MCF 10A (cell line): ENCODE measurements at regions not wholly inside any gene's neighbourhood (a gene's known extent, or its start where the extent isn't known, plus 50 kb on each side); places are given as distances from the start of the nearest gene placed in this dataset.

Source experiments
- BruUV-seq: library from RNA; stranded (reverse); fragments of 400-500 nt; replicated peaks from 2 replicates; lab custom pipeline; 2021; lab: Mats Ljungman, UMichigan
- CTCF ChIA-PET: fragments of 300-600 bp; sonication (Branson Sonifier 250); formaldehyde crosslinking; extraction: SDS; loops from one replicate; lab custom pipeline; 2021; ENCODE audit warnings: antibody characterized with exemption, inconsistent platforms; lab: Yijun Ruan, JAX
- POLR2A ChIA-PET: fragments of 300-600, 350-650 bp; sonication (Branson Sonifier 250); formaldehyde crosslinking; extraction: SDS; loops from one replicate; lab custom pipeline; 2020; ENCODE audit warnings: antibody characterized with exemption, inconsistent platforms; lab: Yijun Ruan, JAX
- DNase-seq: peaks from one replicate; pipeline ENCODE4 v3.0.0-alpha.2; 2018; ENCODE audit not compliant: unreplicated experiment
- H3K27ac Mint-ChIP-seq: one replicate; pipeline ENCODE4 v1.8.0; 2022; ENCODE audit warnings: mild to moderate bottlenecking, low read depth, mixed read lengths; ENCODE audit not compliant: unreplicated experiment
- H3K27me3 Mint-ChIP-seq: one replicate; pipeline ENCODE4 v1.8.0; 2022; ENCODE audit warnings: mixed read lengths; ENCODE audit not compliant: insufficient read depth, unreplicated experiment
- H3K36me3 Mint-ChIP-seq: one replicate; pipeline ENCODE4 v1.8.0; 2022; ENCODE audit warnings: mild to moderate bottlenecking, moderate library complexity, mixed read lengths; ENCODE audit not compliant: insufficient read depth, unreplicated experiment
- H3K4me1 Mint-ChIP-seq: one replicate; pipeline ENCODE4 v1.8.0; 2022; ENCODE audit warnings: mixed read lengths; ENCODE audit not compliant: insufficient read depth, unreplicated experiment
- H3K4me3 Mint-ChIP-seq: one replicate; pipeline ENCODE4 v1.8.0; 2022; ENCODE audit warnings: mild to moderate bottlenecking, moderate library complexity, mixed read lengths; ENCODE audit not compliant: unreplicated experiment
- H3K9me3 Mint-ChIP-seq: one replicate; pipeline ENCODE4 v1.8.0; 2022; ENCODE audit warnings: mixed read lengths; ENCODE audit not compliant: unreplicated experiment
- CTCF ChIP-seq: fragments of 200-600 bp; IDR thresholded peaks from one replicate; pipeline ENCODE4 v1.8.0; 2022; ENCODE audit warnings: antibody characterized with exemption, mild to moderate bottlenecking; ENCODE audit not compliant: unreplicated experiment
- intact Hi-C: fragments of 100-400 bp; cut with micrococcal nuclease; formaldehyde crosslinking; loops from 2 replicates; pipeline ENCODE4 v1.14.1; 2022

- BruUV-seq, result no TSS peak
- intact Hi-C loops, result no loop called here
- Mint-ChIP-seq H3K27ac (no peak overlapping the region), H3K27me3 (peaks cover 30% of the 10 kb centered on the region), H3K9me3 (no peaks in the 10 kb centered on the region), H3K4me3 (no peak overlapping the region), H3K36me3 (no peaks in the 10 kb centered on the region), H3K4me1 (no peaks in the 10 kb centered on the region)
- DNase-seq, result no peak
- ChIA-PET POLR2A (no interaction called here), CTCF (no interaction called here)
- no peak for TF ChIP-seq CTCF
Observed at GRCh38 chrX:38900719-38901118, 99.5 kb downstream of the MID1IP1 start.

GRCh38 chrX:38902972-38903492, 101.8 kb downstream of the MID1IP1 start:
- Mint-ChIP-seq H3K4me3 (no peak overlapping the region), H3K27me3 (peaks cover 43% of the 10 kb centered on the region), H3K36me3 (no peaks in the 10 kb centered on the region), H3K9me3 (no peaks in the 10 kb centered on the region), H3K27ac (no peak overlapping the region), H3K4me1 (no peaks in the 10 kb centered on the region)
- no TSS peak for BruUV-seq
- TF ChIP-seq CTCF, result no peak
- ChIA-PET CTCF (no interaction called here), POLR2A (no interaction called here)
- intact Hi-C loops, result no loop called here
- DNase-seq, result no peak

- POLR2A ChIA-PET, result interaction anchor here (0.6 kb wide), 1 partner anchor 11 kb away, joined by 3 read pairs; no protein-coding TSS in a partner anchor
- CTCF ChIA-PET, result interaction anchor here (0.6 to 0.7 kb wide), 2 partner anchors 11 to 186 kb away, joined by 3 read pairs; no protein-coding TSS in a partner anchor
- H3K27ac Mint-ChIP-seq, result no peak overlapping the region
- no peak for TF ChIP-seq CTCF
- intact Hi-C loops, result no loop called here
- H3K27me3 Mint-ChIP-seq, result peaks cover 12% of the 10 kb centered on the region
- no peaks in the 10 kb centered on the region for H3K36me3 Mint-ChIP-seq
- H3K9me3 Mint-ChIP-seq, result no peaks in the 10 kb centered on the region
- no peaks in the 10 kb centered on the region for H3K4me1 Mint-ChIP-seq
- no peak overlapping the region for H3K4me3 Mint-ChIP-seq
- no peak for DNase-seq
- no TSS peak for BruUV-seq
Observed at GRCh38 chrX:38916801-38917200, 115.5 kb downstream of the MID1IP1 start.

- intact Hi-C loops, result no loop called here
- DNase-seq, result no peak
- H3K27ac Mint-ChIP-seq, result no peak overlapping the region
- TF ChIP-seq CTCF, result no peak
- H3K36me3 Mint-ChIP-seq, result no peaks in the 10 kb centered on the region
- H3K27me3 Mint-ChIP-seq, result peaks cover 12% of the 10 kb centered on the region
- BruUV-seq, result no TSS peak
- no peaks in the 10 kb centered on the region for H3K4me1 Mint-ChIP-seq
- no peak overlapping the region for H3K4me3 Mint-ChIP-seq
- ChIA-PET POLR2A (no interaction called here), CTCF (no interaction called here)
- H3K9me3 Mint-ChIP-seq, result no peaks in the 10 kb centered on the region
Observed at GRCh38 chrX:38917954-38918353, 116.7 kb downstream of the MID1IP1 start.
